Fibroblast of lung (primary cell): ENCODE measurements at regions not wholly inside any gene's neighbourhood (a gene's known extent, or its start where the extent isn't known, plus 50 kb on each side); places are given as distances from the start of the nearest gene placed in this dataset.

Experiments used
- DNase-seq, 2 donors: peaks; one replicate each; pipeline versions ENCODE4 v3.0.0 to v3.0.0-alpha.2; 2010; ENCODE audit warnings: low read depth in 2 of 2
- H2AFZ ChIP-seq: 2 replicates; pipeline ENCODE4 v1.5.1; 2012; ENCODE audit warnings: low read length, control low read depth, inconsistent platforms
- H3K27ac ChIP-seq: 2 replicates; pipeline ENCODE4 v1.5.1; 2011; ENCODE audit warnings: low read length, control low read depth; ENCODE audit not compliant: insufficient read depth
- H3K27me3 ChIP-seq: 2 replicates; pipeline ENCODE4 v1.5.1; 2011; ENCODE audit warnings: mild to moderate bottlenecking, low read length; ENCODE audit not compliant: control insufficient read depth, insufficient read depth
- H3K36me3 ChIP-seq: 2 replicates; pipeline ENCODE4 v1.5.1; 2011; ENCODE audit warnings: low read length; ENCODE audit not compliant: control insufficient read depth, insufficient read depth
- H3K4me1 ChIP-seq: 2 replicates; pipeline ENCODE4 v1.5.1; 2011; ENCODE audit warnings: low read length; ENCODE audit not compliant: control insufficient read depth, insufficient read depth; ENCODE audit errors: extremely low read depth
- H3K4me2 ChIP-seq: 2 replicates; pipeline ENCODE4 v1.5.1; 2011; ENCODE audit warnings: low read length, control low read depth; ENCODE audit not compliant: insufficient read depth; ENCODE audit errors: extremely low read depth
- H3K4me3 ChIP-seq, 4 experiments: fragments of 200-600 bp in 1 of 4; sonication (generic) in 1 of 4; replicated peaks in 1 of 4; 2 replicates each; pipeline ENCODE4 v1.5.1; 2011 to 2016; ENCODE audit warnings: low read length in 4 of 4, low read depth in 3 of 4, mild to moderate bottlenecking in 3 of 4, control low read depth in 2 of 4, inconsistent platforms in 1 of 4, mixed read lengths in 1 of 4; ENCODE audit not compliant: insufficient read depth in 1 of 4; ENCODE audit errors: control extremely low read depth in 1 of 4
- H3K79me2 ChIP-seq: 2 replicates; pipeline ENCODE4 v1.5.1; 2012; ENCODE audit warnings: mild to moderate bottlenecking, low read length, inconsistent platforms; ENCODE audit not compliant: control insufficient read depth, insufficient read depth
- H3K9ac ChIP-seq: 2 replicates; pipeline ENCODE4 v1.5.1; 2011; ENCODE audit warnings: mild to moderate bottlenecking, low read length, control low read depth; ENCODE audit not compliant: insufficient read depth
- H3K9me3 ChIP-seq: 2 replicates; pipeline ENCODE4 v1.5.1; 2012; ENCODE audit warnings: low read depth, low read length; ENCODE audit not compliant: control insufficient read depth, insufficient read depth
- H4K20me1 ChIP-seq: 2 replicates; pipeline ENCODE4 v1.5.1; 2011; ENCODE audit warnings: low read length; ENCODE audit not compliant: control insufficient read depth, insufficient read depth; ENCODE audit errors: extremely low read depth
- CTCF ChIP-seq, 2 donors: IDR thresholded peaks in 1 of 2; conservative IDR thresholded peaks in 1 of 2; 1 replicate in 1 of 2; 2 replicates in 1 of 2; pipeline ENCODE4 v1.5.1; 2011 to 2012; ENCODE audit warnings: low read length in 2 of 2, control low read depth in 1 of 2, inconsistent platforms in 1 of 2, low read depth in 1 of 2, mild to moderate bottlenecking in 1 of 2
- EZH2 ChIP-seq: IDR thresholded peaks from 2 replicates; pipeline ENCODE4 v1.5.1; 2012; ENCODE audit warnings: low read length, control low read depth, mild to moderate bottlenecking; ENCODE audit errors: missing control alignments

- H3K4me1 ChIP-seq, result no peaks in the 10 kb centered on the region
- no peak overlapping the region for H3K27ac ChIP-seq
- H3K36me3 ChIP-seq, result no peaks in the 10 kb centered on the region
- peaks cover 1% of the 10 kb centered on the region for H3K9me3 ChIP-seq
- no peak overlapping the region for H2AFZ ChIP-seq
- peak in 1 of 2 donors; percentile 8 for DNase-seq
- H3K9ac ChIP-seq, result no peak overlapping the region
- no peaks in the 10 kb centered on the region for H3K79me2 ChIP-seq
- TF ChIP-seq EZH2 (no peak), CTCF (conservative IDR thresholded peaks at IDR 0.05 in 1 of 2, IDR thresholded peaks at IDR 0.05 in 1 of 2; ENCODE audit: low read depth in 1 of 2, low read length in 2 of 2) (peak; percentile 51 to 80)
- H4K20me1 ChIP-seq, result no peaks in the 10 kb centered on the region
- no peaks in the 10 kb centered on the region for H3K27me3 ChIP-seq
- no peak overlapping the region for H3K4me3 ChIP-seq
- H3K4me2 ChIP-seq, result no peak overlapping the region
These were observed 64.2 kb downstream of the PHETA1 start for GRCh38 chr12:111304642-111305071.

- TF ChIP-seq EZH2, result no peak
- TF ChIP-seq CTCF (conservative IDR thresholded peaks at IDR 0.05 in 1 of 2, IDR thresholded peaks at IDR 0.05 in 1 of 2; ENCODE audit: low read depth in 1 of 2, low read length in 2 of 2), result no peak
- Histone ChIP-seq H3K4me3 (no peak overlapping the region), H3K36me3 (no peaks in the 10 kb centered on the region), H3K79me2 (no peaks in the 10 kb centered on the region), H3K9me3 (peaks cover 1% of the 10 kb centered on the region), H2AFZ (no peak overlapping the region), H4K20me1 (no peaks in the 10 kb centered on the region), H3K27ac (no peak overlapping the region), H3K27me3 (no peaks in the 10 kb centered on the region), H3K9ac (no peak overlapping the region), H3K4me1 (no peaks in the 10 kb centered on the region), H3K4me2 (no peak overlapping the region)
- DNase-seq, result no peak
These were observed 65.4 kb downstream of the PHETA1 start for GRCh38 chr12:111303531-111303930.

GRCh38 chr12:111298582-111299436, 70.1 kb downstream of the PHETA1 start:
- H2AFZ ChIP-seq, result no peak overlapping the region
- no peaks in the 10 kb centered on the region for H3K79me2 ChIP-seq
- no peak overlapping the region for H3K4me2 ChIP-seq
- no peaks in the 10 kb centered on the region for H3K4me1 ChIP-seq
- no peak overlapping the region for H3K27ac ChIP-seq
- no peaks in the 10 kb centered on the region for H4K20me1 ChIP-seq
- peak; percentile 27 to 48 for DNase-seq
- no peaks in the 10 kb centered on the region for H3K9me3 ChIP-seq
- TF ChIP-seq EZH2 (no peak), CTCF (conservative IDR thresholded peaks at IDR 0.05 in 1 of 2, IDR thresholded peaks at IDR 0.05 in 1 of 2; ENCODE audit: low read depth in 1 of 2, low read length in 2 of 2) (peak; percentile 68 to 89)
- H3K27me3 ChIP-seq, result no peaks in the 10 kb centered on the region
- no peak overlapping the region for H3K9ac ChIP-seq
- H3K36me3 ChIP-seq, result no peaks in the 10 kb centered on the region
- no peak overlapping the region for H3K4me3 ChIP-seq
